Keratinocyte (primary cell): ENCODE measurements at regions not wholly inside any gene's neighbourhood (a gene's known extent, or its start where the extent isn't known, plus 50 kb on each side); places are given as distances from the start of the nearest gene placed in this dataset.

Source experiments
- DNase-seq: peaks from one replicate; pipeline ENCODE4 v3.0.0-alpha.2; 2011; ENCODE audit warnings: low read depth, missing footprints, low spot score
- FAIRE-seq: peaks from 2 replicates; lab custom pipeline; 2011; peaks lifted over from hg19 to GRCh38; lab: Jason Lieb, UNC
- H2AFZ ChIP-seq: 2 replicates; pipeline ENCODE4 v1.6.0; 2012; ENCODE audit warnings: low read length, control low read depth, inconsistent platforms; ENCODE audit not compliant: control insufficient read depth
- H3K27ac ChIP-seq: 2 replicates; pipeline ENCODE4 v1.5.1; 2011; ENCODE audit warnings: low read length; ENCODE audit not compliant: control insufficient read depth, insufficient read depth
- H3K27me3 ChIP-seq: 3 replicates; pipeline ENCODE4 v1.6.0; 2011; ENCODE audit warnings: low read length; ENCODE audit not compliant: control insufficient read depth, insufficient read depth; ENCODE audit errors: extremely low read depth
- H3K36me3 ChIP-seq, 2 experiments: 2 replicates in 1 of 2; 3 replicates in 1 of 2; pipeline ENCODE4 v1.5.1; 2011; ENCODE audit warnings: low read length in 2 of 2, mild to moderate bottlenecking in 1 of 2; ENCODE audit not compliant: control insufficient read depth in 2 of 2, insufficient read depth in 2 of 2; ENCODE audit errors: extremely low read depth in 1 of 2
- H3K4me1 ChIP-seq: 3 replicates; pipeline ENCODE4 v1.5.1; 2011; ENCODE audit warnings: low read length; ENCODE audit not compliant: control insufficient read depth, insufficient read depth; ENCODE audit errors: extremely low read depth
- H3K4me2 ChIP-seq: 3 replicates; pipeline ENCODE4 v1.6.0; 2011; ENCODE audit warnings: low read depth, low read length; ENCODE audit not compliant: control insufficient read depth, insufficient read depth; ENCODE audit errors: extremely low read depth
- H3K4me3 ChIP-seq, 3 experiments: fragments of 200-600 bp in 1 of 3; sonication (generic) in 1 of 3; 2 replicates in 2 of 3; 3 replicates in 1 of 3; pipeline ENCODE4 v1.5.1; 2011 to 2016; ENCODE audit warnings: low read length in 3 of 3, mild to moderate bottlenecking in 3 of 3, control low read depth in 2 of 3, inconsistent platforms in 1 of 3, low read depth in 1 of 3, mixed read lengths in 1 of 3, mixed run types in 1 of 3, moderate library complexity in 1 of 3; ENCODE audit not compliant: control insufficient read depth in 2 of 3, insufficient read depth in 2 of 3; ENCODE audit errors: extremely low read depth in 1 of 3
- H3K79me2 ChIP-seq: 2 replicates; pipeline ENCODE4 v1.6.0; 2012; ENCODE audit warnings: low read length; ENCODE audit not compliant: control insufficient read depth, insufficient read depth
- H3K9ac ChIP-seq: 3 replicates; pipeline ENCODE4 v1.6.0; 2011; ENCODE audit warnings: low read length; ENCODE audit not compliant: control insufficient read depth, insufficient read depth; ENCODE audit errors: extremely low read depth
- H3K9me1 ChIP-seq: 3 replicates; pipeline ENCODE4 v1.6.0; 2011; ENCODE audit warnings: low read length; ENCODE audit not compliant: control insufficient read depth, insufficient read depth; ENCODE audit errors: extremely low read depth
- H3K9me3 ChIP-seq: 2 replicates; pipeline ENCODE4 v1.5.1; 2012; ENCODE audit warnings: low read depth, low read length; ENCODE audit not compliant: control insufficient read depth
- H4K20me1 ChIP-seq: 3 replicates; pipeline ENCODE4 v1.6.0; 2011; ENCODE audit warnings: low read length; ENCODE audit not compliant: control insufficient read depth, insufficient read depth; ENCODE audit errors: extremely low read depth
- CTCF ChIP-seq, 3 experiments: IDR thresholded peaks in 1 of 3; conservative IDR thresholded peaks in 1 of 3; optimal IDR thresholded peaks in 1 of 3; 2 replicates in 2 of 3; 3 replicates in 1 of 3; pipeline versions ENCODE3 to v1.5.1; 2011; ENCODE audit warnings: low read length in 3 of 3, mild to moderate bottlenecking in 3 of 3, moderate library complexity in 2 of 3, control low read depth in 1 of 3, inconsistent platforms in 1 of 3; ENCODE audit not compliant: insufficient read depth in 2 of 3; ENCODE audit errors: extremely low read depth in 1 of 3
- EZH2 ChIP-seq: IDR thresholded peaks from one replicate; pipeline ENCODE4 v1.6.1; 2012; ENCODE audit warnings: inconsistent platforms, mild to moderate bottlenecking, low read length, moderate library complexity
- dilution Hi-C: fragments of 300-500 bp; cut with MboI; formaldehyde crosslinking; loops from one replicate; pipeline ENCODE4 v1.7.0; 2020; ENCODE audit warnings: low sequenced_read_pairs; ENCODE audit not compliant: extremely low pct_ligation_motif_present

- no peaks in the 10 kb centered on the region for H3K27me3 ChIP-seq
- no peak overlapping the region for H3K27ac ChIP-seq
- dilution Hi-C loops: no loop called here
- no peaks in the 10 kb centered on the region for H3K9me3 ChIP-seq
- no peaks in the 10 kb centered on the region for H3K9me1 ChIP-seq
- no peak overlapping the region for H3K4me2 ChIP-seq
- H3K36me3 ChIP-seq: no peaks in the 10 kb centered on the region
- DNase-seq (no peak), FAIRE-seq (no peak)
- H3K4me3 ChIP-seq: no peak overlapping the region
- no peaks in the 10 kb centered on the region for H3K79me2 ChIP-seq
- no peaks in the 10 kb centered on the region for H3K4me1 ChIP-seq
- no peaks in the 10 kb centered on the region for H4K20me1 ChIP-seq
- no peak for TF ChIP-seq EZH2
- no peak for TF ChIP-seq CTCF (optimal IDR thresholded peaks at IDR 0.05 in 1 of 3, IDR thresholded peaks at IDR 0.05 in 1 of 3, conservative IDR thresholded peaks at IDR 0.05 in 1 of 3; ENCODE audit: extremely low read depth in 1 of 3, insufficient read depth in 2 of 3, low read length in 3 of 3)
- no peak overlapping the region for H3K9ac ChIP-seq
- no peak overlapping the region for H2AFZ ChIP-seq
These were observed 157.2 kb upstream of the ERCC6L2 start for GRCh38 chr9:95718263-95718662.

GRCh38 chr9:95715868-95716435 lies 159.5 kb upstream of the ERCC6L2 start:
- Histone ChIP-seq H3K27me3 (no peaks in the 10 kb centered on the region), H3K36me3 (no peaks in the 10 kb centered on the region), H3K79me2 (no peaks in the 10 kb centered on the region), H2AFZ (no peak overlapping the region), H3K9ac (no peak overlapping the region), H3K27ac (no peak overlapping the region), H4K20me1 (no peaks in the 10 kb centered on the region), H3K9me3 (no peaks in the 10 kb centered on the region), H3K9me1 (no peaks in the 10 kb centered on the region), H3K4me2 (no peak overlapping the region), H3K4me3 (no peak overlapping the region), H3K4me1 (no peaks in the 10 kb centered on the region)
- no peak for FAIRE-seq
- DNase-seq: no peak
- dilution Hi-C loops: no loop called here
- TF ChIP-seq CTCF (optimal IDR thresholded peaks at IDR 0.05 in 1 of 3, IDR thresholded peaks at IDR 0.05 in 1 of 3, conservative IDR thresholded peaks at IDR 0.05 in 1 of 3; ENCODE audit: extremely low read depth in 1 of 3, insufficient read depth in 2 of 3, low read length in 3 of 3): no peak
- no peak for TF ChIP-seq EZH2
